WERI-Rb-1 (cell line): ENCODE measurements at regions not wholly inside any gene's neighbourhood (a gene's known extent, or its start where the extent isn't known, plus 50 kb on each side); places are given as distances from the start of the nearest gene placed in this dataset.

ENCODE experiments used
- DNase-seq: peaks from one replicate; pipeline ENCODE4 v3.0.0-alpha.2; 2020
- H3K27ac ChIP-seq: fragments of 250-450 bp; sonication (Bioruptor Pico); 2 replicates; pipeline ENCODE4 v1.5.1; 2020; ENCODE audit warnings: mild to moderate bottlenecking, moderate library complexity
- H3K27me3 ChIP-seq: fragments of 250-450 bp; sonication (Bioruptor Pico); 2 replicates; pipeline ENCODE4 v1.5.1; 2021; ENCODE audit warnings: mild to moderate bottlenecking, low read depth, moderate library complexity; ENCODE audit not compliant: insufficient read depth, severe bottlenecking
- H3K36me3 ChIP-seq: fragments of 250-450 bp; sonication (Bioruptor Pico); 2 replicates; pipeline ENCODE4 v1.5.1; 2020; ENCODE audit warnings: mild to moderate bottlenecking, moderate library complexity
- H3K4me3 ChIP-seq: 2 replicates; pipeline ENCODE4 v1.5.1; 2011; ENCODE audit warnings: low read depth, mild to moderate bottlenecking, control low read depth, low read length
- H3K9me3 ChIP-seq: fragments of 250-450 bp; sonication (Bioruptor Pico); 2 replicates; pipeline ENCODE4 v1.5.1; 2021; ENCODE audit warnings: mild to moderate bottlenecking, moderate library complexity; ENCODE audit not compliant: severe bottlenecking
- TF ChIP-seq, protein P1 (sequence below): IDR thresholded peaks from 2 replicates; pipeline ENCODE4 v1.5.1; 2011; ENCODE audit warnings: low read depth, mild to moderate bottlenecking, control low read depth, inconsistent platforms, low read length

DNA sequence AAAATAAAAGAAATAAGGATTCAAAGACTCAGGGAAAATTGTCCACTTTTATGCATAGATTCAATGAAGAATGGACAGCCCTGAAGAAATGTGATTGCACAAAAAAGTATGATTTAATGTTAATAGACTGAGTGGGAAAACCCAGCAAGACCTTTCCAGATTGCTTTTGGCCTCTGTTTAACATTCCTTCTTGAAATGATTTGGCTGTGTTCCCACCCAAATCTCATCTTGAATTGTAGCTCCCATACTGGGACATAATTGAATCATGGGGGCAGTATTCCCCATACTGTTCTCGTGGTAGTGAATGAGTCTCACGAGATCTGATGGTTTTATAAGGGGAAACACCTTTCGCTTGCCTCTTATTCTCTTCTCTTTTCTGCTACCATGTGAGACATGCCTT is 1316.9 kb upstream of the SEL1L start:
- Histone ChIP-seq H3K9me3 (no peaks in the 10 kb centered on the region), H3K27ac (no peak overlapping the region), H3K27me3 (no peaks in the 10 kb centered on the region), H3K36me3 (no peaks in the 10 kb centered on the region), H3K4me3 (no peak overlapping the region)
- DNase-seq: no peak
- TF ChIP-seq, protein P1, sequence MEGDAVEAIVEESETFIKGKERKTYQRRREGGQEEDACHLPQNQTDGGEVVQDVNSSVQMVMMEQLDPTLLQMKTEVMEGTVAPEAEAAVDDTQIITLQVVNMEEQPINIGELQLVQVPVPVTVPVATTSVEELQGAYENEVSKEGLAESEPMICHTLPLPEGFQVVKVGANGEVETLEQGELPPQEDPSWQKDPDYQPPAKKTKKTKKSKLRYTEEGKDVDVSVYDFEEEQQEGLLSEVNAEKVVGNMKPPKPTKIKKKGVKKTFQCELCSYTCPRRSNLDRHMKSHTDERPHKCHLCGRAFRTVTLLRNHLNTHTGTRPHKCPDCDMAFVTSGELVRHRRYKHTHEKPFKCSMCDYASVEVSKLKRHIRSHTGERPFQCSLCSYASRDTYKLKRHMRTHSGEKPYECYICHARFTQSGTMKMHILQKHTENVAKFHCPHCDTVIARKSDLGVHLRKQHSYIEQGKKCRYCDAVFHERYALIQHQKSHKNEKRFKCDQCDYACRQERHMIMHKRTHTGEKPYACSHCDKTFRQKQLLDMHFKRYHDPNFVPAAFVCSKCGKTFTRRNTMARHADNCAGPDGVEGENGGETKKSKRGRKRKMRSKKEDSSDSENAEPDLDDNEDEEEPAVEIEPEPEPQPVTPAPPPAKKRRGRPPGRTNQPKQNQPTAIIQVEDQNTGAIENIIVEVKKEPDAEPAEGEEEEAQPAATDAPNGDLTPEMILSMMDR: no peak

DNA sequence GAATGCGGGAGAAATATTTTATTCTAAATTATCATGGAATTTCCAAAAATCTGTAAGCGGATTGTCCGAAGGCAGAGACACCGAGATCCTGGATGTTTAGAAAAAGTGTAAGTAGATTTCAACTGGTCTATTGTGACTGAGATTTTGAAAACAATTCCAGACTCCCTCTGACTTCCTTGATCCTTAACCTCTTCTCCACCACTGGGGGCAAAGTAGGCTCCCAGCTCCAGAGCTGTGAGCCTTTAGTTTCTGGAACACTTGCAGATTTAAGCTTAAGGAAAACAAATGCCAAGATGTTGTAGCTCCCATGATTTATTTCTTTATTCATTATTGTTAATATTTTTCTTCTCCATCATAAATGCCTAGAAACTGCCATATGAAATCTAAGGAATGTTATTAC is 1320.5 kb upstream of the SEL1L start:
- Histone ChIP-seq H3K27ac (no peak overlapping the region), H3K4me3 (no peak overlapping the region), H3K36me3 (no peaks in the 10 kb centered on the region), H3K27me3 (no peaks in the 10 kb centered on the region), H3K9me3 (no peaks in the 10 kb centered on the region)
- TF ChIP-seq, protein P1: peak; percentile 33
- no peak for DNase-seq

DNA sequence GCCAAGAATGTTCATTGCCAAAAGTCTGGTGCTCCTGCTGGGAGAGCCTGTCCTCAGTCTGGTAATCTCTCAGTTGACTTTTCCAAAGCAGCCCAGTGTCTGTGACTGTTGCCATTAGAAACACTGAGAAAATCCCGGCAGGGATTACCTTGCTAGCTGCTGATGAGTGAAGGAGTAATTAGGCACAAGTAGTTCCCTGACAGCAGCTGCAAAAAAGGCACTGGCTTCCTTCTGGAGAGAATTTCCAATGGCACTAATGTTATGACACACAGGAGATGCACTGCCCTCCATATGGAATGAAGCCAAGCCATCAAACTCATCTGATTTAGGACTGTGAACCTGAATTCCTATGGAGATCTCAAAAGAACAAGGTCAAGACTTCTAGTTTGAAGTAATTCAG is 1321.2 kb upstream of the SEL1L start:
- peak; percentile 81 for DNase-seq
- no peaks in the 10 kb centered on the region for H3K27me3 ChIP-seq
- TF ChIP-seq, protein P1: no peak
- H3K27ac ChIP-seq: no peak overlapping the region; the same call in 1 of the 2 replicates
- no peaks in the 10 kb centered on the region for H3K36me3 ChIP-seq
- H3K4me3 ChIP-seq: no peak overlapping the region
- no peaks in the 10 kb centered on the region for H3K9me3 ChIP-seq

DNA sequence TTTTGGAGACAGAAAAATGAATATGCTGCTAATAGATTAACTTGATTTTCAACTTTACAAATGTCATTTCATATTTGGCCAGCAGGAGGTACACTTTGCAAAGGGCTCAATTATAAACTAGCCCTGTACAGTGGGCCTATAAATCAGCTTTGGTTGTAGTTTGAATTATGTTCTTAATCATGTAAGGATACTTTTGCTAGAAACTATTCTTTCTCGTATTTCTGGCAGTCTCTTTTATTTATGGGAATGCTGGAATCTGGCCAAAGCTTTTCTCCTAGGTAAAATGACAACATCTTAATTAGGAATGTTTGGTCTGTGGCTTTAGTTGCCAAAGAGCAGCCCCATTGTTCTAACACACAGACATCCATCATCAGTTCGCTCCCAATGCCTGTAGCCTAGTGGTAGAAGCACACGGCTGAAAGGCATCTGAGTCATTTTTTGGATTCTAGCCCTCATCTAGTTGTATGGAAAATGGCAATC is 1322.3 kb upstream of the SEL1L start:
- DNase-seq: no peak
- Histone ChIP-seq H3K27ac (no peak overlapping the region), H3K4me3 (no peak overlapping the region), H3K27me3 (no peaks in the 10 kb centered on the region), H3K9me3 (no peaks in the 10 kb centered on the region), H3K36me3 (no peaks in the 10 kb centered on the region)
- TF ChIP-seq, protein P1: peak; percentile 28

DNA sequence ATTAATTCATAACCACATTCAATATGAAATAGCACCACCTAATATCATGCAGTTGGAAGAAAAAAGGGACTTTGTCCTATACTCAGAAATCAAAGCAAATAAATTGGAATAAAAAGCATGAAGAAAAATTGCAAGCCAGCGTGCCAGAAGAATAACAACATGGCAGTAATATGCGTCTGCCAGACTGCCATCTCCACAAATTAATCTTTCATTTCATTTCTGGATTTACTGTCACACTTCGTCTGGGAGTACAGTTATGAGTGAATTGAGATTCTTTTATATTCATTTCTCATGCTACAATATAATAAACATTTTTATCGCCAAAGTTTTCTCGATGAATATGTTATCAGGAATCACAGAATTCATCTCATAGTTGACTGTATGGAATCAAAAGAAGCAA is 1327.7 kb upstream of the SEL1L start:
- Histone ChIP-seq H3K4me3 (no peak overlapping the region), H3K36me3 (no peaks in the 10 kb centered on the region), H3K27ac (no peak overlapping the region), H3K27me3 (no peaks in the 10 kb centered on the region), H3K9me3 (peaks cover 8% of the 10 kb centered on the region)
- no peak for DNase-seq
- TF ChIP-seq, protein P1: no peak

DNA sequence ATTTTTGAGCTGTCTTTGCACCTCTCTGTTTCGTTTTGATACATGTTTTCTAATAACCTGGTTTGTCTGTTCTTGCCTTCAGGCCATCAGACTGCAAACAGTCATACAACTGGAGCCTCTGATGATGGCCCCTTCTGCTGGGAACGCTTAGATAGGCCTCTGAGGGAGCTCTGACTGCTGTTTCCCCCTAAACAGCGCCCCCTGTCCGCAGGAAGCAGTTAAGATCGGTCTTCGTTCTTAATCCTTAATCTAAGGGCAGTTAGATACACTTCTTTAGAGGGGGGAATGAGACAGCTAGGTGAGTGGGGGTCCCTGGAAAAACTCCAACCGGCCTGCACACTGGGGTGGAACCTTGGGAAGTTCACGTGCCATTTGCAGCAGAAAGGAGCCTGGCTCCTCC is 1338.8 kb upstream of the SEL1L start:
- Histone ChIP-seq H3K9me3 (no peaks in the 10 kb centered on the region), H3K4me3 (no peak overlapping the region), H3K36me3 (no peaks in the 10 kb centered on the region), H3K27ac (no peak overlapping the region), H3K27me3 (no peaks in the 10 kb centered on the region)
- no peak for DNase-seq
- TF ChIP-seq, protein P1: peak; percentile 31; the same call in 1 of the 2 replicates
